Activated CD8-positive, alpha-beta memory T cell treated with anti-CD3 and anti-CD28 coated beads, Interleukin-2, amount 50 U/mL, for 4 hours (primary cell): ENCODE measurements at regions not wholly inside any gene's neighbourhood (a gene's known extent, or its start where the extent isn't known, plus 50 kb on each side); places are given as distances from the start of the nearest gene placed in this dataset.

ENCODE experiments used
- DNase-seq: peaks from one replicate; pipeline ENCODE4 v3.0.0-alpha.2; 2020

DNA sequence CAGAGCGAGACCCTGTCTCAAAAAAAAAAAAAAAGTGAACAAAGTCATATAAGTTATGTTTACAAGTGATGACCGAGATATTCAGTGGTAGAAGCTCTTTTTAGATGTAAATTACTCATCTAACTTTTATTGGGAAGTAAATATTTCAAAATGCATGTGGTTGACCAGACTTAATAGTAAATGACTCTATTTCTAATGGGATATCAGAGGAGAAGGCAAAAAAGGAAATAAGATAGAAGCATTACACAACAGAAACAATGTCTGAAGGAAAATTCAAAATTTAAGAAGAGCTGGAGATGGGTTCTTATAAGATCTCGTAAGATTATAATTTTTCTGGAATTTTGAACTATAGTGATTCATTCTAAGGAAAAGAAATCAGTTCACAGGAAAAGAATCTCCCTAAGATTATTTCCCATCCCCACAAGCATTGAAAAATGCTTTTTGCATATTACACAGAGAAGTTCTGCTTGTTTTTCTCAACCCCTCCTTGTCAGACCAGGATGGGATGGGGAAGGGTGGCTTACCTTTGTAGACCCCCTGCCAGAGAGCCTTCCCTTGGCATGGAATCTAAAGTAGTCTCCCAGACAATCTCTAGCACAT lies 63.1 kb upstream of the STK38L start:
- DNase-seq = no peak

GRCh38 chr12:27183342-27183741 lies 60.7 kb upstream of the STK38L start:
- no peak for DNase-seq

DNA sequence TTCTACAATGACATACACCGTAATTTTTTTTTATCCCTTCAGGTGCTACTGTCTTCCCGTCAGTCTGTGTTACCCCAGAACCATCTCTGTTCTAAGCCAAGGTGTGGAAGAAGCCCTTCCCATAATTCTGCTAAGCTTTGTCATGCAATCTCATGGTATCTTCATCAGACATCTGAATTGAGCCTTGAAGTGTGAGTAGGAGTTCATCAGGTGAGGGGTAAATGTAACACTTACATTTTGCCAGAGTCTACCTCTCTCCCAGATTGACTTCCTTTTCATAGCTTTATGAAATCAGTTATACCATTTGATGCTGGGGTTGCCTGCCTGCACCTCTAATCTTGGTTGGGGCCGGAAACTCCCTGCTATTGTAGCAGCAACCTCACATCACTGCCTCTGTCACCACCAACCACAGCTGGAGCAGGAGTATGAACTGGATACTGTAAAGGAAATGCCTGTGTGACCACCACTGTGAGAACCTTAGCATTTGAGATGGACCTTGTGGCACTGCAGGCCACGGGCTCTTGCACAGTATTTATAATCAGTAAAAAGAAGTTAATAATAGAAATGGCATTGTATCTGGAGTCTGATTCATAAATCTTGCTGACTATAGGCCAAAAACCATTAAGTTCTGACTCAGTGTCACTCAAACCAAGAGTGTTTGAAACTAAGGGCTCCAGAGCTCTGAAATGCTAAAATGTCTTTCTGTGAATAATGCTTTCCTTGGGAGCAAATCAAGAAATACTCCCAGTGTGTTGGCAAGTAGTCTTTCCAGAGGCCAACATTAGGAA lies 58.7 kb upstream of the STK38L start:
- DNase-seq = no peak

DNA sequence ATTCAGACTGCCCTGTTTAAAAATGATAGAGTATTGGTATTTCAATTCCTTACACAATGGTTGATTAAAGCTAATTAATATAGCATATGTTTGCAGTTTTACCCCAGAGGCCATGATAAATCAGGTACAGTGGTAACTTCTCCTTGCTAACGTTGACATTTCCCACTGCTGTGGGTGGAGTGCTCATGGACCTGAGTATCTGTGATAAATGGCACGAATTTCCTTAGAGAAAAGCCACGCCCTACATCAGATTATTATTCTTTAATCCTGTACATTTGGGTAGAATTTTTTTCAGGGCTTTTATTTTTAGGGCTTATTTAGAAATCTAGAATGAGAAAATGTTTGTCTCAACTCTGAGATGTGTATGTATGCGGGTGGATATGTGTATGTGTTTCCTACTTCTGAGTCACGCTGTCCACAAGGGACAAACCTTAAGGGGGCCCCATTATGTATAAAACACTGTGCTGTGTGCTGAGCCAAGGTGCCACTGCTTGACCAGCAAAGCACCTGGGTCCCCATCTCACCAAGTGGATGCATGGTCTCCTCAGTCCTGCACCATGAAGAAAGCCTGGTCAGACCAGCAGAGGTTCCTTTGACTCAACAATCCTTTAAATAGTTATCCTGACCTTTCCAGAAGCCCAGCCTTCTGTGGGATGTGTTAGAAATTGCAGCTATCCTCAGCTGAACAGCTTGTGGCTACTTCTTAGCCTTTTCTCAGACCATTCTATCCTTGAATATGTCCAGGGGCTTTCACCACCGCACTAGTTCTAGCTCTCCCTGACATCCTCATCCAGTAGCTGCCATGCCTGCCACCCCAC lies 57.9 kb upstream of the STK38L start:
- no peak for DNase-seq

- DNase-seq = no peak
Observed at GRCh38 chr12:27187697-27188096, 56.4 kb upstream of the STK38L start.

DNA sequence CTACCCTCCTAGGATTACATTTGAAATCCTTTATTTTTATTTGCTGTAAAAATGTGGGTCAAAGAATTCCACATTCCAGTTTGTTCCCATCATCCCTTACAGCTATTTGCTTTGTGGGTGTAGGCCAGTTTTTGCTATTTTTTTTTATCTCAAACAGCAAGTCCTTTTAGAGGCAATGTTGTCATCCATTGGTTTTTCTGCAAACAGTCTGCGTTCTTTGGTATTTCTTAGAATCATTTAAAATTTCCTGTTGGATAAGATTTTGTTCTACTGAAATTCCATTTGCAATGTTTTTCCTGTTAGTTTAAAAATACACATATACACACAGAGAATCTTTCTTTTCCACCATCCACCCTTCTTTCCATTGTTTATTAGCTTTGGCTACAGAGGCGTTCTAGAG lies 53.3 kb upstream of the STK38L start:
- DNase-seq = no peak

- no peak for DNase-seq
Observed at GRCh38 chr12:27191531-27191930, 52.6 kb upstream of the STK38L start.

GRCh38 chr12:27192118-27192802 lies 51.8 kb upstream of the STK38L start:
- no peak for DNase-seq

DNA sequence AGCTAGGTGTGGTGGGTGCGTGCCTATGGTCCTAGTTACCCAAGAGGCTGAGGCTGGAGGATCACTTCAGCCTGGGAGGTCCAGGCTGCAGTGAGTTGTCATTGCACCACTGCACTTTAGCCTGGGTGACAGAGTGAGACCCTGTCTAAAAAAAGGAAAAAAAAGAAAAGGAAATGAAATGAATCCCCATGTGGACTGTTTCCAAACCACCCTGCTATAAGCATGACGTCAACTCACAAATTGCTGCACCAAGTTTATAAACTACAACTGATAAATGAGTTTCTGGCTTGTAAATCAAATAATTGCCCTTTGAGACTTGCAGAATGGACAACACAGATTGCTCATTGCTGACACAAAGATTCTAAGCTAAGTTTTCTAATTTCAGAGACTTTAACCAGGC lies 51.0 kb upstream of the STK38L start:
- no peak for DNase-seq

GRCh38 chr12:27193854-27194544 lies 50.1 kb upstream of the STK38L start:
- no peak for DNase-seq
